Liver (tissue), 8 donors: ENCODE measurements at regions not wholly inside any gene's neighbourhood (a gene's known extent, or its start where the extent isn't known, plus 50 kb on each side); places are given as distances from the start of the nearest gene placed in this dataset.

Experiments used
- DNase-seq: peaks from one replicate; pipeline ENCODE4 v3.0.0-alpha.2; 2017; ENCODE audit warnings: low spot score
- H3K27ac ChIP-seq, 2 donors: one replicate each; pipeline ENCODE4 v1.7.0; 2013; ENCODE audit warnings: inconsistent platforms in 2 of 2, low read length in 2 of 2, control low read depth in 1 of 2, low read depth in 1 of 2, mild to moderate bottlenecking in 1 of 2
- H3K27me3 ChIP-seq, 4 donors: one replicate each; pipeline versions ENCODE4 v1.6.1 to v1.7.0; 2013; ENCODE audit warnings: low read length in 3 of 4, inconsistent platforms in 1 of 4, mild to moderate bottlenecking in 1 of 4, moderate library complexity in 1 of 4; ENCODE audit not compliant: control insufficient read depth in 4 of 4, insufficient read depth in 4 of 4
- H3K36me3 ChIP-seq, 4 donors: one replicate each; pipeline versions ENCODE4 v1.6.1 to v1.7.0; 2013; ENCODE audit warnings: low read length in 3 of 4, mild to moderate bottlenecking in 3 of 4, low read depth in 1 of 4, moderate library complexity in 1 of 4; ENCODE audit not compliant: control insufficient read depth in 4 of 4, insufficient read depth in 3 of 4
- H3K4me1 ChIP-seq, 4 donors: one replicate each; pipeline versions ENCODE4 v1.6.1 to v1.7.0; 2013; ENCODE audit warnings: low read length in 3 of 4, mild to moderate bottlenecking in 3 of 4, moderate library complexity in 1 of 4; ENCODE audit not compliant: control insufficient read depth in 4 of 4, insufficient read depth in 4 of 4
- H3K4me3 ChIP-seq, 3 donors: one replicate each; pipeline versions ENCODE4 v1.6.1 to v1.7.0; 2013; ENCODE audit warnings: low read length in 3 of 3, control low read depth in 1 of 3, low read depth in 1 of 3, mild to moderate bottlenecking in 1 of 3
- H3K9ac ChIP-seq, 2 donors: one replicate each; pipeline ENCODE4 v1.7.0; 2013; ENCODE audit warnings: low read length in 2 of 2, mild to moderate bottlenecking in 2 of 2, moderate library complexity in 2 of 2, control low read depth in 1 of 2, low read depth in 1 of 2
- H3K9me3 ChIP-seq, 4 donors: one replicate each; pipeline versions ENCODE4 v1.6.1 to v1.7.0; 2013; ENCODE audit warnings: low read length in 3 of 4; ENCODE audit not compliant: control insufficient read depth in 4 of 4
- CTCF ChIP-seq: fragments of 150-350 bp; IDR thresholded peaks from 2 replicates; pipeline ENCODE4 v1.5.1; 2017; ENCODE audit warnings: improper control_type of control experiment, low read depth, low read length; ENCODE audit not compliant: missing input control
- EGR1 ChIP-seq, 2 donors: IDR thresholded peaks; 2 replicates each; pipeline ENCODE4 v1.6.1; 2016 to 2018; ENCODE audit warnings: antibody characterized with exemption in 2 of 2, low read depth in 2 of 2
- FOXA1 ChIP-seq: IDR thresholded peaks from 2 replicates; pipeline ENCODE4 v1.6.1; 2016; ENCODE audit warnings: antibody characterized with exemption
- GABPA ChIP-seq, 2 donors: IDR thresholded peaks in 1 of 2; conservative IDR thresholded peaks in 1 of 2; 2 replicates each; pipeline ENCODE4 v1.6.1; 2016; ENCODE audit warnings: antibody characterized with exemption in 2 of 2, mild to moderate bottlenecking in 1 of 2, moderate library complexity in 1 of 2
- JUND ChIP-seq, 2 donors: IDR thresholded peaks; 2 replicates each; pipeline ENCODE4 v1.6.1; 2016; ENCODE audit warnings: antibody characterized with exemption in 2 of 2
- NR2F2 ChIP-seq: IDR thresholded peaks from 2 replicates; pipeline ENCODE4 v1.6.1; 2016; ENCODE audit warnings: antibody characterized with exemption
- YY1 ChIP-seq: IDR thresholded peaks from 2 replicates; pipeline ENCODE4 v1.6.1; 2016; ENCODE audit warnings: antibody characterized with exemption, mild to moderate bottlenecking
- WGBS: extraction: QIAGEN DNeasy Blood & Tissue Kit; methylation state at CpG from one replicate; pipeline ENCODE4 v1.1.7; 2013; 5-methylcytosine and 5-hydroxymethylcytosine counted together
- TF ChIP-seq, protein P1 (sequence below): IDR thresholded peaks from 2 replicates; pipeline ENCODE4 v1.6.1; 2016; ENCODE audit warnings: antibody characterized with exemption, mild to moderate bottlenecking
- donor health status: healthy.
- donor health status: healthy.
- donor health status: healthy.
- donor health status: healthy.
- donor health status: healthy.

- Histone ChIP-seq H3K27ac (no peak overlapping the region), H3K27me3 (no peaks in the 10 kb centered on the region), H3K9ac (no peak overlapping the region), H3K9me3 (peaks cover 0 to 7% (median 3%) of the 10 kb centered on the region in 4 donors), H3K36me3 (no peaks in the 10 kb centered on the region), H3K4me3 (no peak overlapping the region), H3K4me1 (no peaks in the 10 kb centered on the region)
- DNase-seq = no peak
- 79% methylated on average over 5 of the region's 5 CpGs for WGBS
- TF ChIP-seq GABPA (IDR thresholded peaks at IDR 0.05 in 1 of 2, conservative IDR thresholded peaks at IDR 0.05 in 1 of 2) (no peak), EGR1 (IDR thresholded peaks at IDR 0.05; ENCODE audit: low read depth in 2 of 2) (no peak), YY1 (no peak), FOXA1 (no peak), JUND (IDR thresholded peaks at IDR 0.05) (no peak)
- TF ChIP-seq, protein P1, sequence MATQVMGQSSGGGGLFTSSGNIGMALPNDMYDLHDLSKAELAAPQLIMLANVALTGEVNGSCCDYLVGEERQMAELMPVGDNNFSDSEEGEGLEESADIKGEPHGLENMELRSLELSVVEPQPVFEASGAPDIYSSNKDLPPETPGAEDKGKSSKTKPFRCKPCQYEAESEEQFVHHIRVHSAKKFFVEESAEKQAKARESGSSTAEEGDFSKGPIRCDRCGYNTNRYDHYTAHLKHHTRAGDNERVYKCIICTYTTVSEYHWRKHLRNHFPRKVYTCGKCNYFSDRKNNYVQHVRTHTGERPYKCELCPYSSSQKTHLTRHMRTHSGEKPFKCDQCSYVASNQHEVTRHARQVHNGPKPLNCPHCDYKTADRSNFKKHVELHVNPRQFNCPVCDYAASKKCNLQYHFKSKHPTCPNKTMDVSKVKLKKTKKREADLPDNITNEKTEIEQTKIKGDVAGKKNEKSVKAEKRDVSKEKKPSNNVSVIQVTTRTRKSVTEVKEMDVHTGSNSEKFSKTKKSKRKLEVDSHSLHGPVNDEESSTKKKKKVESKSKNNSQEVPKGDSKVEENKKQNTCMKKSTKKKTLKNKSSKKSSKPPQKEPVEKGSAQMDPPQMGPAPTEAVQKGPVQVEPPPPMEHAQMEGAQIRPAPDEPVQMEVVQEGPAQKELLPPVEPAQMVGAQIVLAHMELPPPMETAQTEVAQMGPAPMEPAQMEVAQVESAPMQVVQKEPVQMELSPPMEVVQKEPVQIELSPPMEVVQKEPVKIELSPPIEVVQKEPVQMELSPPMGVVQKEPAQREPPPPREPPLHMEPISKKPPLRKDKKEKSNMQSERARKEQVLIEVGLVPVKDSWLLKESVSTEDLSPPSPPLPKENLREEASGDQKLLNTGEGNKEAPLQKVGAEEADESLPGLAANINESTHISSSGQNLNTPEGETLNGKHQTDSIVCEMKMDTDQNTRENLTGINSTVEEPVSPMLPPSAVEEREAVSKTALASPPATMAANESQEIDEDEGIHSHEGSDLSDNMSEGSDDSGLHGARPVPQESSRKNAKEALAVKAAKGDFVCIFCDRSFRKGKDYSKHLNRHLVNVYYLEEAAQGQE = no peak
Observed at GRCh38 chr1:220954321-220955075, 75.3 kb downstream of the HLX start.

DNA sequence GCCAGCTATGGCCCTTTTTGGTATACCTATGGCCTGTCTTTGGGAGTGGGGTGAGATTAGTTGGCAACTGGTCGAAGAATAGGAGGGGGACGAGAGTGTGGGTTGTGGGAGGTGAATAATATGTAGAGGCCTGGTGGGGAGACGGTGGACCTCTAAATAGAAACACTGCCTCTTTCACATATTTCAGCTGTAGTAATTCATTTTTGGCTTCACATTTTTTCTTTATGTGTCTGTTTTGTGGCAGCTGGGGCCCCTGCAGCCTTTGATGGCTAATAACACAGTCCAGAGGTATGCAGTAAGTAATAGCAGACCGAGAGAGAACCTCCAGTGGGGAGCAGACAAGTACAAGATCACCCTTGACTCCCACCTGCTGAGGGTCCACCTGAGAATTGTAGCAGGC, 75.9 kb downstream of the HLX start:
- H3K9ac ChIP-seq = no peak overlapping the region
- H3K36me3 ChIP-seq = no peaks in the 10 kb centered on the region
- TF ChIP-seq, protein P1 = no peak
- no peak for TF ChIP-seq NR2F2
- TF ChIP-seq CTCF = no peak
- no peak overlapping the region for H3K27ac ChIP-seq
- 91% methylated on average over 4 of the region's 4 CpGs for WGBS
- H3K4me3 ChIP-seq = no peak overlapping the region
- no peaks in the 10 kb centered on the region for H3K4me1 ChIP-seq
- H3K9me3 ChIP-seq = peaks cover 0 to 6% (median 3%) of the 10 kb centered on the region in 4 donors
- no peaks in the 10 kb centered on the region for H3K27me3 ChIP-seq
- no peak for DNase-seq
